Sigmoid colon (tissue), 6 donors: ENCODE measurements at regions not wholly inside any gene's neighbourhood (a gene's known extent, or its start where the extent isn't known, plus 50 kb on each side); places are given as distances from the start of the nearest gene placed in this dataset.

Source experiments
- DNase-seq: peaks from one replicate; pipeline ENCODE4 v3.0.0-alpha.2; 2019
- H3K27ac ChIP-seq, 4 donors: fragments of 200-600 bp; sonication (generic); one replicate each; pipeline ENCODE4 v1.5.1; 2016 to 2019; ENCODE audit warnings: mild to moderate bottlenecking in 1 of 4
- H3K27me3 ChIP-seq, 3 donors: fragments of 200-600 bp; sonication (generic); one replicate each; pipeline ENCODE4 v1.5.1; 2019; ENCODE audit warnings: mild to moderate bottlenecking in 1 of 3
- H3K36me3 ChIP-seq, 4 donors: fragments of 200-600 bp; sonication (generic); one replicate each; pipeline ENCODE4 v1.5.1; 2016 to 2019
- H3K4me1 ChIP-seq, 4 donors: fragments of 200-600 bp; sonication (generic); one replicate each; pipeline ENCODE4 v1.5.1; 2017 to 2019
- H3K4me3 ChIP-seq, 4 donors: fragments of 200-600 bp; sonication (generic); one replicate each; pipeline ENCODE4 v1.5.1; 2017 to 2019; ENCODE audit warnings: mild to moderate bottlenecking in 2 of 4, moderate library complexity in 1 of 4
- H3K9me3 ChIP-seq, 4 donors: fragments of 200-600 bp in 3 of 4; sonication (generic) in 3 of 4; one replicate each; pipeline versions ENCODE4 v1.5.1 to v1.6.1; 2013 to 2019
- CTCF ChIP-seq, 4 experiments: fragments of 450-650 bp in 3 of 4; fragments of 200-600 bp in 1 of 4; IDR thresholded peaks; one replicate each; pipeline ENCODE4 v1.5.1; 2016 to 2019; ENCODE audit warnings: antibody characterized with exemption in 4 of 4, mild to moderate bottlenecking in 3 of 4, moderate library complexity in 2 of 4
- EP300 ChIP-seq, 4 donors: sonication (generic); formaldehyde crosslinking; IDR thresholded peaks; one replicate each; pipeline ENCODE4 v1.6.1; 2017; ENCODE audit warnings: antibody characterized with exemption in 4 of 4
- POLR2A ChIP-seq, 2 donors: fragments of 450-650 bp; IDR thresholded peaks; one replicate each; pipeline ENCODE4 v1.6.1; 2016; ENCODE audit warnings: antibody characterized with exemption in 2 of 2, mild to moderate bottlenecking in 2 of 2, moderate library complexity in 2 of 2
- POLR2AphosphoS5 ChIP-seq, 4 donors: sonication (generic); formaldehyde crosslinking; IDR thresholded peaks; one replicate each; pipeline ENCODE4 v1.6.1; 2017; ENCODE audit warnings: antibody characterized with exemption in 4 of 4
- WGBS, 2 donors: extraction: QIAGEN DNeasy Blood & Tissue Kit; methylation state at CpG; one replicate each; pipeline ENCODE4 v1.1.7; 2013; 5-methylcytosine and 5-hydroxymethylcytosine counted together
- intact Hi-C: fragments of 100-400 bp; cut with DNase I; formaldehyde crosslinking; loops from one replicate; pipeline ENCODE4 v1.15.1; 2023
- donor health status: healthy with polysubstance abuse.
- donor health status: healthy.

- TF ChIP-seq EP300 (IDR thresholded peaks at IDR 0.05) (no peak), CTCF (IDR thresholded peaks at IDR 0.05) (no peak), POLR2A (IDR thresholded peaks at IDR 0.05) (no peak), POLR2AphosphoS5 (IDR thresholded peaks at IDR 0.05) (no peak)
- H3K4me1 ChIP-seq, result no peaks in the 10 kb centered on the region
- WGBS, 2 donors, result 71 to 84% methylated on average over 3 of the region's 3 CpGs
- intact Hi-C loops, result no loop called here
- H3K36me3 ChIP-seq, result no peaks in the 10 kb centered on the region
- no peaks in the 10 kb centered on the region for H3K9me3 ChIP-seq
- H3K4me3 ChIP-seq, result no peak overlapping the region
- H3K27me3 ChIP-seq, result peaks cover 0 to 15% (median 5%) of the 10 kb centered on the region in 3 donors
- H3K27ac ChIP-seq, result no peak overlapping the region
- no peak for DNase-seq
Measured at GRCh38 chr1:25086518-25087079, 145.7 kb downstream of the SYF2 start.

- no peaks in the 10 kb centered on the region for H3K9me3 ChIP-seq
- H3K27me3 ChIP-seq, result peaks cover 0 to 15% (median 5%) of the 10 kb centered on the region in 3 donors
- 47 to 62% methylated on average over 1 of the region's 1 CpG for WGBS, 2 donors
- no peaks in the 10 kb centered on the region for H3K4me1 ChIP-seq
- no peaks in the 10 kb centered on the region for H3K36me3 ChIP-seq
- no peak overlapping the region for H3K27ac ChIP-seq
- H3K4me3 ChIP-seq, result no peak overlapping the region
- intact Hi-C loops, result no loop called here
- no peak for DNase-seq
- TF ChIP-seq POLR2AphosphoS5 (IDR thresholded peaks at IDR 0.05) (no peak), CTCF (IDR thresholded peaks at IDR 0.05) (no peak), EP300 (IDR thresholded peaks at IDR 0.05) (no peak), POLR2A (IDR thresholded peaks at IDR 0.05) (no peak)
Measured at GRCh38 chr1:25084407-25084806, 147.9 kb downstream of the SYF2 start.

GRCh38 chr1:25083481-25084345 is 148.6 kb downstream of the SYF2 start:
- Histone ChIP-seq H3K27ac (no peak overlapping the region), H3K36me3 (no peaks in the 10 kb centered on the region), H3K4me1 (no peaks in the 10 kb centered on the region), H3K27me3 (peaks cover 0 to 8% (median 0%) of the 10 kb centered on the region in 3 donors), H3K4me3 (no peak overlapping the region), H3K9me3 (peaks cover 0 to 4% (median 0%) of the 10 kb centered on the region in 4 donors)
- 73 to 80% methylated on average over 20 of the region's 20 CpGs for WGBS, 2 donors
- no peak for DNase-seq
- intact Hi-C loops, result no loop called here
- TF ChIP-seq CTCF (IDR thresholded peaks at IDR 0.05) (no peak), EP300 (IDR thresholded peaks at IDR 0.05) (no peak), POLR2A (IDR thresholded peaks at IDR 0.05) (no peak), POLR2AphosphoS5 (IDR thresholded peaks at IDR 0.05) (no peak)

GRCh38 chr1:25082995-25083394 is 149.3 kb downstream of the SYF2 start:
- DNase-seq, result no peak
- no peaks in the 10 kb centered on the region for H3K4me1 ChIP-seq
- peaks cover 0 to 11% (median 0%) of the 10 kb centered on the region in 4 donors for H3K9me3 ChIP-seq
- 90 to 95% methylated on average over 5 of the region's 5 CpGs for WGBS, 2 donors
- no peaks in the 10 kb centered on the region for H3K36me3 ChIP-seq
- no peak for TF ChIP-seq CTCF (IDR thresholded peaks at IDR 0.05)
- no peak for TF ChIP-seq EP300 (IDR thresholded peaks at IDR 0.05)
- no peak for TF ChIP-seq POLR2A (IDR thresholded peaks at IDR 0.05)
- no peak for TF ChIP-seq POLR2AphosphoS5 (IDR thresholded peaks at IDR 0.05)
- intact Hi-C loops, result no loop called here
- no peak overlapping the region for H3K27ac ChIP-seq
- H3K4me3 ChIP-seq, result no peak overlapping the region
- peaks cover 0 to under 1% (median 0%) of the 10 kb centered on the region in 3 donors for H3K27me3 ChIP-seq
